Panc1 (cell line): ENCODE measurements at regions not wholly inside any gene's neighbourhood (a gene's known extent, or its start where the extent isn't known, plus 50 kb on each side); places are given as distances from the start of the nearest gene placed in this dataset.

Source experiments
- POLR2AphosphoS5 ChIP-seq: IDR thresholded peaks from 2 replicates; pipeline ENCODE4 v1.6.1; 2012; ENCODE audit warnings: mild to moderate bottlenecking, low read depth, low read length, moderate library complexity
- TF ChIP-seq, protein P1 (sequence below): fragments of 450-650 bp; IDR thresholded peaks from 2 replicates; pipeline ENCODE4 v1.5.1; 2017; ENCODE audit warnings: mild to moderate bottlenecking

DNA sequence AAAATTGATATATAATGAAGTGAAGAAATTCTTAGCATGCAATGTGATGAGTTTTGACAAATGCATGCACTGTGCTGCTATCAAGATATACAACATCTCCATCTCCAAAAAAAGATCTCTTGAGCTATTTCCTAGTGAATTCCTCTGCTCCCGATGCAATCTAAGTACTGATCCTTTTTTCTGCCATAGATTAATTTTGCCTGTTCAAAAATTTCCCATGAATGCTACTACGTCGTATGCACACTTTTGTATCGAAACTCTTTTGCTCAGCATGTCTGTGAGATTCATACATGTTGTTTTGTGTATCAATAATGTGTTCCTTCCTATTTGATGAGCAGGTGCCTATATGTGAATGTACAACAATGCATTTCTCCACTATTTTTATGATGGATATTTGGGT, 647.4 kb downstream of the MTRR start:
- TF ChIP-seq, protein P1, sequence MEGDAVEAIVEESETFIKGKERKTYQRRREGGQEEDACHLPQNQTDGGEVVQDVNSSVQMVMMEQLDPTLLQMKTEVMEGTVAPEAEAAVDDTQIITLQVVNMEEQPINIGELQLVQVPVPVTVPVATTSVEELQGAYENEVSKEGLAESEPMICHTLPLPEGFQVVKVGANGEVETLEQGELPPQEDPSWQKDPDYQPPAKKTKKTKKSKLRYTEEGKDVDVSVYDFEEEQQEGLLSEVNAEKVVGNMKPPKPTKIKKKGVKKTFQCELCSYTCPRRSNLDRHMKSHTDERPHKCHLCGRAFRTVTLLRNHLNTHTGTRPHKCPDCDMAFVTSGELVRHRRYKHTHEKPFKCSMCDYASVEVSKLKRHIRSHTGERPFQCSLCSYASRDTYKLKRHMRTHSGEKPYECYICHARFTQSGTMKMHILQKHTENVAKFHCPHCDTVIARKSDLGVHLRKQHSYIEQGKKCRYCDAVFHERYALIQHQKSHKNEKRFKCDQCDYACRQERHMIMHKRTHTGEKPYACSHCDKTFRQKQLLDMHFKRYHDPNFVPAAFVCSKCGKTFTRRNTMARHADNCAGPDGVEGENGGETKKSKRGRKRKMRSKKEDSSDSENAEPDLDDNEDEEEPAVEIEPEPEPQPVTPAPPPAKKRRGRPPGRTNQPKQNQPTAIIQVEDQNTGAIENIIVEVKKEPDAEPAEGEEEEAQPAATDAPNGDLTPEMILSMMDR: no peak
- no peak for TF ChIP-seq POLR2AphosphoS5
